ENCODE measurements at regions not wholly inside any gene's neighbourhood (a gene's known extent, or its start where the extent isn't known, plus 50 kb on each side); places are given as distances from the start of the nearest gene placed in this dataset.

GRCh38 chr1:229191066-229191674 is 79.7 kb upstream of the RAB4A start:
- DNase-seq (ENCODE audit: low read depth), result peak; percentile 11
- no peak for TF ChIP-seq CTCF (IDR thresholded peaks at IDR 0.05; ENCODE audit: low read length, missing control alignments)
- no peak overlapping the region for H3K4me3 ChIP-seq (replicated peaks; ENCODE audit: low read depth, low read length)

GRCh38 chr1:229192031-229192430 is 78.9 kb upstream of the RAB4A start:
- DNase-seq (ENCODE audit: low read depth), result peak; percentile 69
- H3K4me3 ChIP-seq (replicated peaks; ENCODE audit: low read depth, low read length), result no peak overlapping the region
- no peak for TF ChIP-seq CTCF (IDR thresholded peaks at IDR 0.05; ENCODE audit: low read length, missing control alignments)

GRCh38 chr1:229192853-229193252 is 78.1 kb upstream of the RAB4A start:
- no peak overlapping the region for H3K4me3 ChIP-seq (replicated peaks; ENCODE audit: low read depth, low read length)
- no peak for DNase-seq (ENCODE audit: low read depth)
- no peak for TF ChIP-seq CTCF (IDR thresholded peaks at IDR 0.05; ENCODE audit: low read length, missing control alignments)

GRCh38 chr1:229194096-229194495 is 76.8 kb upstream of the RAB4A start:
- no peak for DNase-seq (ENCODE audit: low read depth)
- TF ChIP-seq CTCF (IDR thresholded peaks at IDR 0.05; ENCODE audit: low read length, missing control alignments), result no peak

GRCh38 chr1:229195246-229195645 is 75.7 kb upstream of the RAB4A start:
- DNase-seq (ENCODE audit: low read depth), result no peak
- TF ChIP-seq CTCF (IDR thresholded peaks at IDR 0.05; ENCODE audit: low read length, missing control alignments), result no peak
- H3K4me3 ChIP-seq (replicated peaks; ENCODE audit: low read depth, low read length), result no peak overlapping the region

More at GRCh38 chr1:229194096-229194495, 76.8 kb upstream of the RAB4A start:
- no peak overlapping the region for H3K4me3 ChIP-seq (replicated peaks; ENCODE audit: low read depth, low read length)

- no peak for TF ChIP-seq CTCF (IDR thresholded peaks at IDR 0.05; ENCODE audit: low read length, missing control alignments)
- DNase-seq (ENCODE audit: low read depth), result no peak
- H3K4me3 ChIP-seq (replicated peaks; ENCODE audit: low read depth, low read length), result no peak overlapping the region
Measured at GRCh38 chr1:229196404-229197264, 74.3 kb upstream of the RAB4A start.
